SK-N-DZ (cell line): ENCODE measurements at regions not wholly inside any gene's neighbourhood (a gene's known extent, or its start where the extent isn't known, plus 50 kb on each side); places are given as distances from the start of the nearest gene placed in this dataset.

Source experiments
- DNase-seq: peaks from one replicate; pipeline ENCODE4 v3.0.0-alpha.2; 2015; ENCODE audit warnings: low spot score

DNA sequence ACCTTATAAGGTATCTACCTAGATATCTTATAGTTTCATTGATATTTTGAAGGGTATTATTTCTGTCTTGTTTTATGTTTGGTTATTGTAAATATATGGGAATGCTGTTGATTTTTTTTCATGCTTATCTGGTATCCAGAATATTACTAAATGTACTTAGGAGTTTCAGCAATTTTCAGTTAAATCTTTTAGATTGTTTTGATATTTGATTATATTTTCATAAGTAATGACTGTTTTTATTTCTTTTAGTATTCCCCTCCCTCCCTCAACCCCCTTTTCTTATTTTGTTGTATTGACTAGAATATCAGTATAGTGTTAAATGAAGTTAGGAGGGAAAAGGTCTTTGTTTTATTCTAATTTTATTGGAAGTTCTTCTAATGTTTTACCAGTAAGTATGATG, 344.4 kb upstream of the PROX1 start:
- DNase-seq: no peak

- DNase-seq: no peak
Measured at GRCh38 chr1:213647864-213648650, 339.7 kb upstream of the PROX1 start.

DNA sequence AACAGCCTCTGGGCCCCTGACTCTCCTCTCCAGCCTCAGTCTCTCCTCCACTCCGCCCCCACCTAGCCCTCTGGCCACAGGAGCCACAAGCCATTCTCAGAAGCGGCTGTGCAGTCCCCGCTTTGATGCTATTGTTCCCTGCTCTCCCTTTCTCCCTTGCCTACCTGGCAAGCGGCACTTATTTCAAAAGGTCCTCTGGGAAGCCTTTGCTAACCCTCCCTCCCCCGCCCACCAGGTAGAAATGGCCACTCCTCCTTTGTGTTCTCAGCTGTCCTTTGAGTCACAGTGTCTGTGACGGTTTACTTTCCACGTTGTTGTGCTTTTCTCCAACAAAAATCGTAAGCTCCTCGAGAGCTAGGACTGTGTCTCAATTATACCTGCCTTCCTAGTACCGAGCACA, 338.4 kb upstream of the PROX1 start:
- DNase-seq: no peak

GRCh38 chr1:213650603-213651002, 337.2 kb upstream of the PROX1 start:
- DNase-seq: no peak

- DNase-seq: no peak
Measured at GRCh38 chr1:213651077-213651476, 336.7 kb upstream of the PROX1 start.

GRCh38 chr1:213652109-213652508, 335.7 kb upstream of the PROX1 start:
- no peak for DNase-seq

DNA sequence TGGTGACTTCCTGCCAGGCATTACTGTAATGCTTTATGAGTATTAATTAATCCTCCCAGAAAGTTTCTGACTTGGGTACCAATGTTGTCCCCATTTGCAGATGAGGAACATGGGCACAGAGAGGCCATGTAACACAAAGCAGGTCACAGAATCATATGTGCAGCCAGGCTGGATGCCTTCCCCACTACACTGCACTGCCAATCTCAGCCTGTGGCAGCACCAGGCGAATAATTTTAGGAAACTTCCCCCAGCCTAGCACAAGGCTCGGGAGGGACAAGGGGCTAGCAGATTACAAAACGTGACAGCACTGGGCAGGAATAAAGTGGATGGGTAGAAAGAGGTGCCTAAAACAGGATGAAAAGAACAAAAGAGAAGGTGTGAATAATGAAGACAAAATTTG, 331.7 kb upstream of the PROX1 start:
- no peak for DNase-seq

DNA sequence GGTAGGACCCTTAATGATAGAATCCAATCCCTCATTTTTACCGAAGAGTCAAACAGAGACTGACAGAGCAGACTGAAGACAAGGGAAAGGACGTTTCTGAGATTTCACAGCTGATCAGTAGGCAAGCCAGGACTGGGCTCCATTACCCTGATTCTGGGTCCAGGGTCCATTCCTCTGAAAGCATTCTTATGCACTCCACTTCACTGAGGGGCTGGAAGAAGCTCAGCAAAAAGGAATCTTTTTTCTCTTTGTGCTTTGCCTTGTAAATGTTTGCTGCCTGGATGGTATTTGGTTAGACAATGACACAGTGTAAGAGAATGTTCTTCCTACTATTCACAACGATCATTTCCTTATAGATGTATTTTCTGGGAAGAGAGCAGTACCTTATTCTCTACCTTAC, 331.3 kb upstream of the PROX1 start:
- DNase-seq: no peak

GRCh38 chr1:213657013-213657412, 330.8 kb upstream of the PROX1 start:
- DNase-seq: no peak

GRCh38 chr1:213657879-213658278, 329.9 kb upstream of the PROX1 start:
- no peak for DNase-seq

DNA sequence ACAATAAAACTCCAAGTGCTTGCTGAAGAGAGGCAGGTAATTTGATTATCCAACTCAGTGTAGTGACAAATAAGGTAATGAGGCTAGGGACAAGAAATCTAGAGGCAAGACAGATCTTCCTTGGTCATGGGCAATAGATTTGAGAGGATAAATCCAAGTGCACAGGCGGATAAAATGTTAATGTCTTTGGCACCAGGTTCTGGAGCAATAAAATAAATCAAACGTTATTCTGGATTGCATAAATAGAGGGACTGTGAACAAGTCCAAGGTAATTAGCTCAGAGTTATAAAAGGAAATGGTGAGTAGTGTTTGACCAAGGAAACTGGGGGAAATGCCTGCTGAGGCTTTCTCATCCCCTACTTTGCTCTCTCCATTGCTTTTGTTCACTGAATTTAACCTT, 329.3 kb upstream of the PROX1 start:
- DNase-seq: peak; percentile 17

DNA sequence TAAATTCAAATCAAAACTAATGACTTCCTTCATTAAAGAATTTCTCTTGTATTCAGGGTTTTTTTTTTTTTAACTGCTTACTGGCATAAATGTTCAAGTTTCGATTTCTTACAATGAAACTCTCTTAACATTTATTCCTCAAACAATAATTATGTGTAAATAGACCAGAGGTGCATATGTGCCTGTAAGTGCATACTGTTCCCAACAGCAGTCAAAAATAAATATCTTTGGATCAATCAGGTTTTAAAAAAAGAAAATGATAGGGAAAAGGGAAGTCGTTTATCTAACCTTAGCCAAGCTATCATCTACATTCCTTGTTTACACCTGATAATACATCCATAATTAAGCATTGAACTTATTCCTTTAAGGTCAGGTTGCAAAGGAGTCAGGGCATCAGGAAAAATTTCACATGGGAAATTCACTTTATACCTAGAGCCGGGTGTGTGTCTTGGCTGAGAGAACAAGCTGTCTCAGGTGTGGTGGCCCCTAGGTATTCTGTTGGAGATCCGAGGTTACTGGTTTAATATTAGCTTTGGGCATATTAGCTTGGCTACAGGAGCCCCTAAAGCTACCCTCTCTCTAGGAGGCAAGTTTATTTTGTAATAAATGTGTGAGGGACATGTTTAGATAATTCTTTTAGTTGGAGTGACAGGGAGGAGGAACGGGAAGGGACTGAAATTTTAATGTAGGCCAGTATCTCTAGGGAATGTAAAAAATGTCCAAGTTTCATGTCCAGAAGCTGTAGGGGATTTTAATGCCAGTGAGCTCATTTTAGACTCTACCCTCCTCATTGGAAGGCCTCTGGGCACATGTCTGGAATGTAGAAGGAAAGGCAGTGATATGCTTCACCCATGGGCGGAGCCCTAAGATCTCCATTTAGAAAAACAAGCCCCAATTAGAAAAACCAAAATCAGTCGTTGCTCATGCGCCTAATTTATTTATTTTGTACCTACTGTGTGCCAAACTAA, 327.9 kb upstream of the PROX1 start:
- no peak for DNase-seq

GRCh38 chr1:213661302-213661701, 326.5 kb upstream of the PROX1 start:
- DNase-seq: no peak

- DNase-seq: no peak
Measured at GRCh38 chr1:213666113-213666512, 321.7 kb upstream of the PROX1 start.

DNA sequence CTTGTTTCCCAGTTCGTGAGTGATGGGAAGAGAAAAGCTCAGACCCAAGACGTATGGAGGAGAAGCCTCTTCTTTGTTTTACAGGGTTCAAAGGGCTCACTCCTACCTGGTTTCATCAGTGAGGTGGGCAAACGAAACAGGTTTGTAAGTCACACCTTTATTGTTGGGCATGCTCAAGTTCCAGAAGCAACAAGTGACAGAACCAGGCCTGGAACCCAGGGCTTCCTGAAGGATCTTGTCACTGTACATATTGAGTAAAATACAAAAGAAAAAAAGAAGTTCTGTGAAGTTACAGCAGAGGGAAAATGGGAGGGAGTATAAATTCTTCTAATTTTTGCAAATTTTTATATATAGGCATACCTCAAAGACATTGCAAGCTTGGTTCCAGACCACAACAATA, 320.9 kb upstream of the PROX1 start:
- no peak for DNase-seq

GRCh38 chr1:213669512-213669911, 318.3 kb upstream of the PROX1 start:
- DNase-seq: no peak

- DNase-seq: no peak
Measured at GRCh38 chr1:213669964-213670691, 317.6 kb upstream of the PROX1 start.

DNA sequence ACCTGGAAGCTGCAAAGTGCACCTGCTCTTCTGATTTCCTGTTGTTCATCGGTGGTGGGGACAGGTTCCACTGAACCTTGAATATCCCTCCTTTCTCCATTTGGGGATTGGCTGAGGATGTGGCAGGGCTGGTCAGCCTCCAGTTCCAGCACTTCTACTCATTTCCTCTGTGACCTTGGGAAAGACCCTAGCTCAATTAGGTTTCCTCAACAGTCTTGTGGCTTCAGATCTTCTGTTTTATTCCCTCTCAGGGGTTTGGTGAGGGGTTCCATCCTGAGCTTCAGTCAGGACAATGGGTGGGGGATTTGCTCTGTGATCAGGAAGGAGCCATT, 317.1 kb upstream of the PROX1 start:
- DNase-seq: no peak

DNA sequence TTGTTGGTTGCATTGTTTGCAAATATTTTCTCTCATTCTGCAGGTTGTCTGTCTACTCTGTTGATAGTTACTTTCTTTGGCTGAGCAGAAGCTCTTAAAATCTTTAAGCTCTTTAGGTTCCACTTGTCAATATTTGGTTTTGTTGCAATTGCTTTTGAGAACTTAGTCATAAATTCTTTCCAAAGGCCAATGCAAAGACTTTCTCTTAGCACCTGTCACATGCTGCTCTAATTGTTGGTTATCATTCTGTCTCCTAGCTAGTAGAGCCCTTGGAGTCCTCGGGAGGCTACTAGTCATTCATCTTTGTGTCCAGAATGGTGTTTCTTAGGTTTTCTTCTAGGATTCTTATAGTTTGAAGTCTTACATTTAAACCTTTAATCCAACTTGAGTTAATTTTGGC, 312.7 kb upstream of the PROX1 start:
- DNase-seq: no peak

DNA sequence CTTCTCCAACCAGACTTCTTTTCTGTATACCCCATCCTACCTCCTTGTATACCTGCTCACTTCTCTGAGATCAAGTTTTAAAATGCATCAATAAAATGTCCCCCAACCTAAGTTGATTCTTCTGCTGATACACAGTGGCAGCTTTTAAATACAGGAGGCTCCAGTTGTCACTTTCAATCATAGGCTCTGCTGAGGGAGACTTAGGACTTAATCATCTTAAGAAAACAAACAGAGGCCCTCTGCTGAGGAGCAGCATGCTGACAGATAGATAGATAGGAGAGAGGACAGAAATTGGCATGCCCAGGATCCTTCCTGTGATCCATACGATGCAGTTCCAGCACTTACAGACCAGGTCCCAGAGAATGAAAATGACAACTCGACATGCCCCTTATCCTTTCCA, 311.0 kb upstream of the PROX1 start:
- DNase-seq: peak; percentile 41

DNA sequence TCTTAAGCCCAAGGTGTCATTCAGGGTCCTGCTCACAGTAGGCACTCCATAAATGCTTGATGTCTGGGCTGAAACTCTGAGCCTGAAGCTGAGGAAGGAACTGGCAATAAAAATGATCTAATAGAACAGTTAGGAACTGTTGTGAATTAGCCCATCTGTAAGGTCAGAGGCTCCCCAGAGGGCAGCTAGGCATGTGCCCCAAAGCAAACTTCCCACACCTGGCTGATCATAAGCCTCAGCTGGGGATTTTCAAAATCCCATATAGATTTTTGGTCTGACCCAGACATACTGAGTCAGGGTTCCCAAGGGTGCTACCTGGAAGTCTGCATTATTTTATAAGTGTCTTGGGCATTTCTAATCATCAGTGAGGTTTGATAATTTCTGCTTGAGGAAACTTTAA, 309.4 kb upstream of the PROX1 start:
- no peak for DNase-seq

DNA sequence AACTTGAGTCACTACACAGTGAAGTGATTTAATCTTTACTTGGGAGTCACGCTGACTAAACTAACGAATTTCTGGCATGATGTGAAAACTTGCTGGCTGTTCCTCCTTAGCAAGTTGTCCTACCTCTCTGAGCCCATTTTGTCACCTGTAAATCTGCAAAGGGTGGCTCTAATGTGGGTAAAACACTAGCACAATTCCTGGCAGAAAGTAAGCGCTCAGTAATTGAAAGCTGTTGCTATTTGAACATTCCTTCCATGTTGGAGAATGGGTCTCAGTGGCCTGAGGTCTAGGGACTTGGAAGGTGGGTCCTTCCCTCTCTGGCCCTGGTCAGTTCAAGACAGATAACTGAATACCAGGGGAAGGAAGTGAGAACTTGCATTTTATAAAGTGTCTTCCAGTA, 309.0 kb upstream of the PROX1 start:
- no peak for DNase-seq
